T-helper 17 cell (primary cell): ENCODE measurements at regions not wholly inside any gene's neighbourhood (a gene's known extent, or its start where the extent isn't known, plus 50 kb on each side); places are given as distances from the start of the nearest gene placed in this dataset.

ENCODE experiments used
- ATAC-seq: fragments of 150-1000 bp; cut with Tn5 transposase; 2 replicates; pipeline ENCODE4 v1.10.0; 2021; ENCODE audit warnings: mild to moderate bottlenecking, moderate library complexity
- DNase-seq, 3 donors: peaks; one replicate each; pipeline versions ENCODE4 v3.0.0 to v3.0.0-alpha.2; 2020 to 2021
- H3K9me3 ChIP-seq: one replicate; pipeline ENCODE4 v1.7.0; 2013; ENCODE audit warnings: low read length, mild to moderate bottlenecking; ENCODE audit not compliant: control insufficient read depth, poor library complexity, severe bottlenecking
- H3K27ac Mint-ChIP-seq: one replicate; pipeline ENCODE4 v1.8.0; 2022; ENCODE audit warnings: mild to moderate bottlenecking, moderate library complexity, mixed read lengths
- H3K27me3 Mint-ChIP-seq: one replicate; pipeline ENCODE4 v1.8.0; 2022; ENCODE audit warnings: mixed read lengths
- H3K36me3 Mint-ChIP-seq: one replicate; pipeline ENCODE4 v1.8.0; 2022; ENCODE audit warnings: low read depth, mixed read lengths
- H3K4me1 Mint-ChIP-seq: one replicate; pipeline ENCODE4 v1.8.0; 2022; ENCODE audit warnings: mild to moderate bottlenecking, mixed read lengths
- H3K4me3 Mint-ChIP-seq: one replicate; pipeline ENCODE4 v1.8.0; 2022; ENCODE audit warnings: mild to moderate bottlenecking, moderate library complexity, mixed read lengths

GRCh38 chr20:57901526-57901925 lies 191.7 kb upstream of the PMEPA1 start:
- Mint-ChIP-seq H3K27me3 (peaks cover 76% of the 10 kb centered on the region), H3K27ac (no peak overlapping the region), H3K4me1 (peaks cover 9% of the 10 kb centered on the region), H3K36me3 (peaks cover 2% of the 10 kb centered on the region), H3K4me3 (no peak overlapping the region)
- DNase-seq (no peak), ATAC-seq (no peak)
- no peaks in the 10 kb centered on the region for H3K9me3 ChIP-seq

- H3K27ac Mint-ChIP-seq = no peak overlapping the region
- DNase-seq = no peak
- peaks cover 5% of the 10 kb centered on the region for H3K4me1 Mint-ChIP-seq
- H3K36me3 Mint-ChIP-seq = peaks cover 2% of the 10 kb centered on the region
- no peak overlapping the region for H3K4me3 Mint-ChIP-seq
- no peak for ATAC-seq
- H3K9me3 ChIP-seq = no peaks in the 10 kb centered on the region
- peaks cover 66% of the 10 kb centered on the region for H3K27me3 Mint-ChIP-seq
Observed at GRCh38 chr20:57900226-57900905, 190.6 kb upstream of the PMEPA1 start.

GRCh38 chr20:57899554-57899953 lies 189.7 kb upstream of the PMEPA1 start:
- no peak for ATAC-seq

GRCh38 chr20:57898332-57898731 lies 188.5 kb upstream of the PMEPA1 start:
- Mint-ChIP-seq H3K36me3 (peaks cover 2% of the 10 kb centered on the region), H3K4me1 (no peaks in the 10 kb centered on the region), H3K27me3 (peaks cover 53% of the 10 kb centered on the region), H3K27ac (no peak overlapping the region), H3K4me3 (no peak overlapping the region)
- ATAC-seq = no peak
- H3K9me3 ChIP-seq = no peaks in the 10 kb centered on the region
- no peak for DNase-seq

More at GRCh38 chr20:57899554-57899953, 189.7 kb upstream of the PMEPA1 start:
- H3K27ac Mint-ChIP-seq = no peak overlapping the region
- H3K9me3 ChIP-seq = no peaks in the 10 kb centered on the region
- DNase-seq = no peak
- peaks cover 58% of the 10 kb centered on the region for H3K27me3 Mint-ChIP-seq
- peaks cover 2% of the 10 kb centered on the region for H3K36me3 Mint-ChIP-seq
- peaks cover under 1% of the 10 kb centered on the region for H3K4me1 Mint-ChIP-seq
- no peak overlapping the region for H3K4me3 Mint-ChIP-seq

- DNase-seq = no peak
Observed at GRCh38 chr20:57897891-57898290, 188.1 kb upstream of the PMEPA1 start.

GRCh38 chr20:57897156-57897874 lies 187.5 kb upstream of the PMEPA1 start:
- no peaks in the 10 kb centered on the region for H3K9me3 ChIP-seq
- H3K27me3 Mint-ChIP-seq = peaks cover 58% of the 10 kb centered on the region
- no peaks in the 10 kb centered on the region for H3K4me1 Mint-ChIP-seq
- no peak overlapping the region for H3K4me3 Mint-ChIP-seq
- DNase-seq = no peak
- no peak overlapping the region for H3K27ac Mint-ChIP-seq
- ATAC-seq = no peak
- peaks cover 2% of the 10 kb centered on the region for H3K36me3 Mint-ChIP-seq

More at GRCh38 chr20:57897891-57898290, 188.1 kb upstream of the PMEPA1 start:
- H3K27me3 Mint-ChIP-seq = peaks cover 56% of the 10 kb centered on the region
- H3K9me3 ChIP-seq = no peaks in the 10 kb centered on the region
- H3K4me1 Mint-ChIP-seq = no peaks in the 10 kb centered on the region
- H3K27ac Mint-ChIP-seq = no peak overlapping the region
- no peak for ATAC-seq
- no peak overlapping the region for H3K4me3 Mint-ChIP-seq
- peaks cover 2% of the 10 kb centered on the region for H3K36me3 Mint-ChIP-seq

- no peak overlapping the region for H3K27ac Mint-ChIP-seq
- DNase-seq (no peak), ATAC-seq (no peak)
- H3K4me3 Mint-ChIP-seq = no peak overlapping the region
- no peaks in the 10 kb centered on the region for H3K9me3 ChIP-seq
- peaks cover 56% of the 10 kb centered on the region for H3K27me3 Mint-ChIP-seq
- H3K4me1 Mint-ChIP-seq = no peaks in the 10 kb centered on the region
- peaks cover 2% of the 10 kb centered on the region for H3K36me3 Mint-ChIP-seq
Observed at GRCh38 chr20:57896563-57896962, 186.7 kb upstream of the PMEPA1 start.

- peaks cover 2% of the 10 kb centered on the region for H3K36me3 Mint-ChIP-seq
- DNase-seq = no peak
- no peaks in the 10 kb centered on the region for H3K9me3 ChIP-seq
- no peak overlapping the region for H3K4me3 Mint-ChIP-seq
- H3K27me3 Mint-ChIP-seq = peaks cover 57% of the 10 kb centered on the region
- H3K27ac Mint-ChIP-seq = no peak overlapping the region
- ATAC-seq = no peak
- H3K4me1 Mint-ChIP-seq = no peaks in the 10 kb centered on the region
Observed at GRCh38 chr20:57896017-57896416, 186.2 kb upstream of the PMEPA1 start.

- ATAC-seq = no peak
- no peaks in the 10 kb centered on the region for H3K9me3 ChIP-seq
- no peak overlapping the region for H3K27ac Mint-ChIP-seq
- peaks cover 54% of the 10 kb centered on the region for H3K27me3 Mint-ChIP-seq
- H3K4me1 Mint-ChIP-seq = no peaks in the 10 kb centered on the region
- no peak overlapping the region for H3K4me3 Mint-ChIP-seq
- no peak for DNase-seq
- H3K36me3 Mint-ChIP-seq = peaks cover 2% of the 10 kb centered on the region
Observed at GRCh38 chr20:57895161-57895855, 185.5 kb upstream of the PMEPA1 start.

GRCh38 chr20:57894522-57894921 lies 184.7 kb upstream of the PMEPA1 start:
- Mint-ChIP-seq H3K36me3 (peaks cover 2% of the 10 kb centered on the region), H3K4me3 (no peak overlapping the region), H3K27ac (no peak overlapping the region), H3K27me3 (peaks cover 53% of the 10 kb centered on the region), H3K4me1 (no peaks in the 10 kb centered on the region)
- DNase-seq = no peak
- ATAC-seq = no peak
- no peaks in the 10 kb centered on the region for H3K9me3 ChIP-seq

- Mint-ChIP-seq H3K27me3 (peaks cover 49% of the 10 kb centered on the region), H3K4me1 (no peaks in the 10 kb centered on the region), H3K27ac (no peak overlapping the region), H3K36me3 (no peaks in the 10 kb centered on the region), H3K4me3 (no peak overlapping the region)
- no peak for ATAC-seq
- no peak for DNase-seq
- no peaks in the 10 kb centered on the region for H3K9me3 ChIP-seq
Observed at GRCh38 chr20:57894096-57894495, 184.3 kb upstream of the PMEPA1 start.

- Mint-ChIP-seq H3K27me3 (peaks cover 43% of the 10 kb centered on the region), H3K4me3 (no peak overlapping the region), H3K4me1 (no peaks in the 10 kb centered on the region), H3K27ac (no peak overlapping the region), H3K36me3 (no peaks in the 10 kb centered on the region)
- no peak for DNase-seq
- no peaks in the 10 kb centered on the region for H3K9me3 ChIP-seq
- no peak for ATAC-seq
Observed at GRCh38 chr20:57893366-57893999, 183.7 kb upstream of the PMEPA1 start.

- DNase-seq (no peak), ATAC-seq (no peak)
- no peak overlapping the region for H3K4me3 Mint-ChIP-seq
- no peaks in the 10 kb centered on the region for H3K9me3 ChIP-seq
- H3K4me1 Mint-ChIP-seq = no peaks in the 10 kb centered on the region
- no peak overlapping the region for H3K27ac Mint-ChIP-seq
- no peaks in the 10 kb centered on the region for H3K36me3 Mint-ChIP-seq
- H3K27me3 Mint-ChIP-seq = peaks cover 36% of the 10 kb centered on the region
Observed at GRCh38 chr20:57892471-57892870, 182.7 kb upstream of the PMEPA1 start.
